ENCODE measurements at regions not wholly inside any gene's neighbourhood (a gene's known extent, or its start where the extent isn't known, plus 50 kb on each side); places are given as distances from the start of the nearest gene placed in this dataset.

GRCh38 chr18:71287268-71287667 lies 998.4 kb downstream of the SOCS6 start:
- H3K4me3 ChIP-seq = no peak overlapping the region
- no peaks in the 10 kb centered on the region for H3K9me3 ChIP-seq
- H3K4me1 ChIP-seq = no peaks in the 10 kb centered on the region
- intact Hi-C loops (cut with DNase I; ENCODE audit: low total_unique reads) = no loop called here
- no peak overlapping the region for H3K27ac ChIP-seq
- no peak for DNase-seq
- H3K27me3 ChIP-seq = no peaks in the 10 kb centered on the region
- TF ChIP-seq CTCF (IDR thresholded peaks at IDR 0.05) = no peak
- no peaks in the 10 kb centered on the region for H3K36me3 ChIP-seq

- intact Hi-C loops (cut with DNase I; ENCODE audit: low total_unique reads) = no loop called here
- TF ChIP-seq CTCF (IDR thresholded peaks at IDR 0.05) = no peak
- Histone ChIP-seq H3K9me3 (no peaks in the 10 kb centered on the region), H3K27me3 (no peaks in the 10 kb centered on the region), H3K4me3 (no peak overlapping the region), H3K36me3 (no peaks in the 10 kb centered on the region), H3K27ac (no peak overlapping the region), H3K4me1 (no peaks in the 10 kb centered on the region)
- DNase-seq = no peak
Measured at GRCh38 chr18:71252351-71252865, 963.6 kb downstream of the SOCS6 start.

GRCh38 chr18:71250191-71250590 lies 961.3 kb downstream of the SOCS6 start:
- H3K9me3 ChIP-seq = no peaks in the 10 kb centered on the region
- no peaks in the 10 kb centered on the region for H3K36me3 ChIP-seq
- no peak for DNase-seq
- no peaks in the 10 kb centered on the region for H3K27me3 ChIP-seq
- no peak overlapping the region for H3K4me3 ChIP-seq
- no peaks in the 10 kb centered on the region for H3K4me1 ChIP-seq
- H3K27ac ChIP-seq = no peak overlapping the region
- no peak for TF ChIP-seq CTCF (IDR thresholded peaks at IDR 0.05)
- intact Hi-C loops (cut with DNase I; ENCODE audit: low total_unique reads) = no loop called here

DNA sequence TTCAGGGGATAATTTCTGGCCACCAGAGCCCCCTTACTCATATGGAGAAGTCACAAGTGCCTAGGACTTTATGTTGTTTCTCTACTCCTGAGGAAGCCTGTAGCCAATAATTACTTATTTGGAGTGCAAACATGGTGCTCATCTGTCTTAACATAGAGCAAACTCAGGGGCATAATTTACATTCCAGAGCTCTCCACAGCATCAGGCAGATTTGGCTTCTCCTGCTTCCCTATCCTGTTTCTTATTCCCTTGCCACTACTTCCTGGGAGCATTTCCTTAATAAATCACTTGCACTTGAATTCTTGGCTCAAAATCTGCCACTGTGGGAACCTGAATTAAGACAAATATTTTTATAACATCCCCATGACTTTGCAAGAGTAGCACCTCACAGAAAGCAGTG lies 960.9 kb downstream of the SOCS6 start:
- no peaks in the 10 kb centered on the region for H3K27me3 ChIP-seq
- intact Hi-C loops (cut with DNase I; ENCODE audit: low total_unique reads) = no loop called here
- no peak overlapping the region for H3K27ac ChIP-seq
- H3K4me3 ChIP-seq = no peak overlapping the region
- H3K36me3 ChIP-seq = no peaks in the 10 kb centered on the region
- TF ChIP-seq CTCF (IDR thresholded peaks at IDR 0.05) = no peak
- no peak for DNase-seq
- H3K4me1 ChIP-seq = no peaks in the 10 kb centered on the region
- no peaks in the 10 kb centered on the region for H3K9me3 ChIP-seq

DNA sequence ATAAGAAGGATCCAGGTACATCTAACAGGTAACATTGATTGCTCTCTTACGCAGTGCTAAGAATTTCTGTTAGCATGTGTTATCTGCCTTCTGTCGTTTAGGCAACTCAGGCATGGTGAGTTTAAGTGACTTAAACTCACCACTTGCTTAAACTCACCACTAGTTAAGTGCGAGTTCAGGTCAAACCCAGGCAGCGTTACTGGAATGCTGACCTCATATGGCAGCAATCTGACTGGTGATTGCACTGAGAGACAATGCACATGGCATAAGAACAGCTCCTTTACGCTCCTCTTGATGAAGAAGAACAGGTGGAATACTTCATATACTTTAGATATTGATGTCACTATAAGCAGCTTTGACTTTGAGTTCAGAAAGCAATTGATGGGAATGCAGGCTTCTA lies 954.1 kb downstream of the SOCS6 start:
- Histone ChIP-seq H3K27me3 (no peaks in the 10 kb centered on the region), H3K36me3 (no peaks in the 10 kb centered on the region), H3K27ac (no peak overlapping the region), H3K9me3 (no peaks in the 10 kb centered on the region), H3K4me1 (no peaks in the 10 kb centered on the region), H3K4me3 (no peak overlapping the region)
- no peak for TF ChIP-seq CTCF (IDR thresholded peaks at IDR 0.05)
- DNase-seq = no peak
- intact Hi-C loops (cut with DNase I; ENCODE audit: low total_unique reads) = no loop called here

- H3K4me3 ChIP-seq = no peak overlapping the region
- H3K27ac ChIP-seq = no peak overlapping the region
- no peaks in the 10 kb centered on the region for H3K27me3 ChIP-seq
- no peaks in the 10 kb centered on the region for H3K36me3 ChIP-seq
- DNase-seq = no peak
- no peak for TF ChIP-seq CTCF (IDR thresholded peaks at IDR 0.05)
- no peaks in the 10 kb centered on the region for H3K4me1 ChIP-seq
- no peaks in the 10 kb centered on the region for H3K9me3 ChIP-seq
- intact Hi-C loops (cut with DNase I; ENCODE audit: low total_unique reads) = no loop called here
Measured at GRCh38 chr18:71238974-71239624, 950.3 kb downstream of the SOCS6 start.

Measured in tibial artery (tissue), 4 donors.